ENCODE measurements at regions not wholly inside any gene's neighbourhood (a gene's known extent, or its start where the extent isn't known, plus 50 kb on each side); places are given as distances from the start of the nearest gene placed in this dataset.

DNA sequence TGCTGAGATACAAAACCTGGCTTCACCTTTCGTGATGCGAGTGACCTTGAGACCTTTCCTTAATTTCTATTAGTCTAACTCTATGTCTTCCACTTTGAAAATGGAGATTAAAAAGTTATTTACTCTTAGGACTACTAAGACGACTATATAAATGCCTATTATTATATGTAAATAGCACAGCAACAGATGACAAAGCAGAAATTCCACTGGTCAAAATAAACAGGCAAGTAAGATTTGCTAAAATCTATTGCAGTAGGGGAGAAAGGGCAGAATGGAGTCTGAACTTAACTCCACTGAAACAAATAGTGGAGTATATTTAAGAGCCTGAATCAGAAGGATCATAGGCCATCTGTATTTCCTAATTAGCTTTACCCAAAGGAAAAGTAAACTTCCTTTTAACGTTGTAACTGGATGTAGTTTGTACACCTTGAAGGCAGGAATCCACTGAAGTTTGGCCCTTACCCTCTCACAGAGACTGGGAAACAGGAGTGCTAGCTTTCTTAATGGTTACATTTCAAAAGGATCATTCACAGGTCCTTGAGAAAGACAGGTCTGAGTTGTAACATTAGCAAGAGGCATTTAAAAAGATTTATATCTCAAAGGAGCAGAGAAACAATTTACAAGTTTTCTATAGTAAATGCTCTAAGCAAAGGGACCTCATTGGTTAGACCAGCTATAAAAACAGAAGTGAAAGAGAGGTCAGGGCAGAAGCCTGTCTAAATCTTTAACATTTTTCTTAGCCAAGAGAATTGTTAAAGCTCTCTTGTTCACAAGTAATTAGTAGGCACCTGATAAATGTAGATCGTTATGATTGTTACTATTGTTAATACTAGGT is 332.5 kb downstream of the ZWINT start:
- Histone ChIP-seq H3K4me1 (ENCODE audit: insufficient read depth) (no peaks in the 10 kb centered on the region), H3K36me3 (no peaks in the 10 kb centered on the region), H3K4me3 (no peak overlapping the region), H3K9me3 (no peaks in the 10 kb centered on the region), H3K27ac (no peak overlapping the region), H3K27me3 (no peaks in the 10 kb centered on the region)
- WGBS, 3 donors = 39 to 42% (median 40%) methylated on average over 5 of the region's 5 CpGs
- no peak for DNase-seq
- intact Hi-C loops (cut with DNase I) = no loop called here
- TF ChIP-seq EP300 (IDR thresholded peaks at IDR 0.05) (no peak), POLR2A (IDR thresholded peaks at IDR 0.05) (no peak)
- TF ChIP-seq, protein P1, sequence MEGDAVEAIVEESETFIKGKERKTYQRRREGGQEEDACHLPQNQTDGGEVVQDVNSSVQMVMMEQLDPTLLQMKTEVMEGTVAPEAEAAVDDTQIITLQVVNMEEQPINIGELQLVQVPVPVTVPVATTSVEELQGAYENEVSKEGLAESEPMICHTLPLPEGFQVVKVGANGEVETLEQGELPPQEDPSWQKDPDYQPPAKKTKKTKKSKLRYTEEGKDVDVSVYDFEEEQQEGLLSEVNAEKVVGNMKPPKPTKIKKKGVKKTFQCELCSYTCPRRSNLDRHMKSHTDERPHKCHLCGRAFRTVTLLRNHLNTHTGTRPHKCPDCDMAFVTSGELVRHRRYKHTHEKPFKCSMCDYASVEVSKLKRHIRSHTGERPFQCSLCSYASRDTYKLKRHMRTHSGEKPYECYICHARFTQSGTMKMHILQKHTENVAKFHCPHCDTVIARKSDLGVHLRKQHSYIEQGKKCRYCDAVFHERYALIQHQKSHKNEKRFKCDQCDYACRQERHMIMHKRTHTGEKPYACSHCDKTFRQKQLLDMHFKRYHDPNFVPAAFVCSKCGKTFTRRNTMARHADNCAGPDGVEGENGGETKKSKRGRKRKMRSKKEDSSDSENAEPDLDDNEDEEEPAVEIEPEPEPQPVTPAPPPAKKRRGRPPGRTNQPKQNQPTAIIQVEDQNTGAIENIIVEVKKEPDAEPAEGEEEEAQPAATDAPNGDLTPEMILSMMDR (IDR thresholded peaks at IDR 0.05) = no peak

DNA sequence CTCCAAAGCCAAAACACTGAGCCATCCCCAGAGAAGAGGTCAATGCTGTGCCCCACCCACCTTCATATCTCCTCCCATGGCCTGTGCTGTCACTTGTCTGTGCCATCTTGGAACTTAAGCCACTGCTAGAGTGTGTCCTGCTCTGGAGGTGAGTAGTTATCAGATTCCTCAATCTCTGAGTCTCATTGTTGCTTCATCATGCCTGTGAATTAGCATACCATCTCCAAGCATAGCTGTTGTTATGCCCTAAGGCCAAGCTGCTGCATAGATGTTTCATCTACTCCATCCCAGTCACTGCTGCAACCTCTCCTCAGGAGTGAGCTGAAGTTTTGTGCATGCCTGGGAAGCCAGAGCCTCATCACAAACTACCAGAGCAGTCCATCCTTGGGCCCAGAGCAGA is 349.0 kb downstream of the ZWINT start:
- TF ChIP-seq, protein P1 (IDR thresholded peaks at IDR 0.05) = no peak
- TF ChIP-seq EP300 (IDR thresholded peaks at IDR 0.05) = no peak
- no peak for TF ChIP-seq POLR2A (IDR thresholded peaks at IDR 0.05)
- intact Hi-C loops (cut with DNase I) = no loop called here
- no peaks in the 10 kb centered on the region for H3K36me3 ChIP-seq
- no peaks in the 10 kb centered on the region for H3K9me3 ChIP-seq
- no peaks in the 10 kb centered on the region for H3K4me1 ChIP-seq (ENCODE audit: insufficient read depth)
- no peak overlapping the region for H3K4me3 ChIP-seq
- no peaks in the 10 kb centered on the region for H3K27me3 ChIP-seq
- DNase-seq = no peak
- no peak overlapping the region for H3K27ac ChIP-seq

DNA sequence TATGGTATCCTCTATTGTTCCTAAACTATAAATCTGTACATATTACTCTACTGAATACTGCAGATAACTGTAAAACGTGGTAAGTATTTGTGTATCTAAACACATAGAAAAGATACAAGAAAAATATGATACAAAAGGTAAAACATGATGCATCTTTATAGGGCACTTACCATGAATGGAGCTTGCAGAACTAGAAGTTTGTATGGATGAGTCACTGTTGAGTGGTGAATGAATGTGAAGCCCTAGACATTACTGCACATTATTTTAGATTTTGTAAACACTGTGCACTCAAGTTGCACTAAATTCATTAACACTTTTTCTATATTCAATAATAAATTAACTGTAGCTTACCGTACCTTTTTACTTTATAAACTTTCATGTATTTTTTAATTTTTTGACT is 357.5 kb downstream of the ZWINT start:
- intact Hi-C loops (cut with DNase I) = no loop called here
- Histone ChIP-seq H3K27ac (no peak overlapping the region), H3K4me1 (ENCODE audit: insufficient read depth) (no peaks in the 10 kb centered on the region), H3K9me3 (no peaks in the 10 kb centered on the region), H3K27me3 (no peaks in the 10 kb centered on the region), H3K36me3 (no peaks in the 10 kb centered on the region), H3K4me3 (no peak overlapping the region)
- no peak for DNase-seq
- TF ChIP-seq, protein P1 (IDR thresholded peaks at IDR 0.05) = no peak
- TF ChIP-seq EP300 (IDR thresholded peaks at IDR 0.05) (no peak), POLR2A (IDR thresholded peaks at IDR 0.05) (no peak)
- 79 to 88% (median 84%) methylated on average over 2 of the region's 2 CpGs for WGBS, 3 donors

DNA sequence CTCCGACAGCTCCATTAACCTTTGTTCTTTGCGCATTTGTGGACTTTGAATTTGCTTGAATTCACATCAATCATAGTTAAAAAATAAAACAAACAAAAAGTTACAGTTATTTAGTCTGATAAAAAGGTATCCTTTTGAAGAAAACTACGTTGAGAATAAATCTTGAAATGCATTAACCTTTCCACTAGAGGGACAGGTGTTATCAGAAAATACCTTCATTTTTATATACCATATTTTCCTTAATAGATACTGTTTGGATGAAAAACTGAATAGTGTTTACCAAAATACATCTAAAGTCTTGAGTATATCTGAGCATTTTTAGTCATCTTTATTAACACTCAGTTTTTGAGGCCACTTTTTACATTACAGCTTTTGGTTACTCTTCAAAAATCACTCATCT is 371.9 kb downstream of the ZWINT start:
- Histone ChIP-seq H3K4me3 (no peak overlapping the region), H3K9me3 (no peaks in the 10 kb centered on the region), H3K36me3 (no peaks in the 10 kb centered on the region), H3K27me3 (no peaks in the 10 kb centered on the region), H3K27ac (no peak overlapping the region), H3K4me1 (ENCODE audit: insufficient read depth) (no peaks in the 10 kb centered on the region)
- TF ChIP-seq, protein P1 (IDR thresholded peaks at IDR 0.05) = no peak
- no peak for TF ChIP-seq POLR2A (IDR thresholded peaks at IDR 0.05)
- TF ChIP-seq EP300 (IDR thresholded peaks at IDR 0.05) = no peak
- WGBS, 3 donors = 56 to 60% (median 59%) methylated on average over 3 of the region's 3 CpGs
- no peak for DNase-seq
- intact Hi-C loops (cut with DNase I) = no loop called here

Measured in ovary (tissue), 7 donors.